ENCODE measurements at regions not wholly inside any gene's neighbourhood (a gene's known extent, or its start where the extent isn't known, plus 50 kb on each side); places are given as distances from the start of the nearest gene placed in this dataset.

- DNase-seq: no peak
- no peaks in the 10 kb centered on the region for H3K36me3 ChIP-seq
- TF ChIP-seq, protein P1, sequence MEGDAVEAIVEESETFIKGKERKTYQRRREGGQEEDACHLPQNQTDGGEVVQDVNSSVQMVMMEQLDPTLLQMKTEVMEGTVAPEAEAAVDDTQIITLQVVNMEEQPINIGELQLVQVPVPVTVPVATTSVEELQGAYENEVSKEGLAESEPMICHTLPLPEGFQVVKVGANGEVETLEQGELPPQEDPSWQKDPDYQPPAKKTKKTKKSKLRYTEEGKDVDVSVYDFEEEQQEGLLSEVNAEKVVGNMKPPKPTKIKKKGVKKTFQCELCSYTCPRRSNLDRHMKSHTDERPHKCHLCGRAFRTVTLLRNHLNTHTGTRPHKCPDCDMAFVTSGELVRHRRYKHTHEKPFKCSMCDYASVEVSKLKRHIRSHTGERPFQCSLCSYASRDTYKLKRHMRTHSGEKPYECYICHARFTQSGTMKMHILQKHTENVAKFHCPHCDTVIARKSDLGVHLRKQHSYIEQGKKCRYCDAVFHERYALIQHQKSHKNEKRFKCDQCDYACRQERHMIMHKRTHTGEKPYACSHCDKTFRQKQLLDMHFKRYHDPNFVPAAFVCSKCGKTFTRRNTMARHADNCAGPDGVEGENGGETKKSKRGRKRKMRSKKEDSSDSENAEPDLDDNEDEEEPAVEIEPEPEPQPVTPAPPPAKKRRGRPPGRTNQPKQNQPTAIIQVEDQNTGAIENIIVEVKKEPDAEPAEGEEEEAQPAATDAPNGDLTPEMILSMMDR (IDR thresholded peaks at IDR 0.05): no peak
- H3K9me3 ChIP-seq: peaks cover 0 to 11% (median 0%) of the 10 kb centered on the region in 3 donors
- H3K27ac ChIP-seq: no peak overlapping the region
- no peaks in the 10 kb centered on the region for H3K27me3 ChIP-seq
- H3K4me1 ChIP-seq: no peaks in the 10 kb centered on the region
- H3K4me3 ChIP-seq: no peak overlapping the region
- intact Hi-C loops (cut with DNase I; ENCODE audit: low total_unique reads): no loop called here
These were observed 79.4 kb downstream of the GTPBP8 start for GRCh38 chr3:113070072-113070640.

- TF ChIP-seq, protein P1 (IDR thresholded peaks at IDR 0.05): no peak
These were observed 79.9 kb downstream of the GTPBP8 start for GRCh38 chr3:113070681-113071113.

GRCh38 chr3:113075588-113075987, 84.8 kb downstream of the GTPBP8 start:
- TF ChIP-seq, protein P1 (IDR thresholded peaks at IDR 0.05): no peak
- no peaks in the 10 kb centered on the region for H3K4me1 ChIP-seq

More at GRCh38 chr3:113070681-113071113, 79.9 kb downstream of the GTPBP8 start:
- H3K36me3 ChIP-seq: no peaks in the 10 kb centered on the region
- no peaks in the 10 kb centered on the region for H3K27me3 ChIP-seq
- no peak overlapping the region for H3K4me3 ChIP-seq
- intact Hi-C loops (cut with DNase I; ENCODE audit: low total_unique reads): no loop called here
- no peak overlapping the region for H3K27ac ChIP-seq
- H3K4me1 ChIP-seq: no peaks in the 10 kb centered on the region
- H3K9me3 ChIP-seq: peaks cover 0 to 11% (median 0%) of the 10 kb centered on the region in 3 donors
- no peak for DNase-seq

GRCh38 chr3:113079218-113079961, 88.6 kb downstream of the GTPBP8 start:
- H3K4me1 ChIP-seq: no peaks in the 10 kb centered on the region
- H3K27ac ChIP-seq: no peak overlapping the region
- H3K27me3 ChIP-seq: no peaks in the 10 kb centered on the region
- H3K9me3 ChIP-seq: no peaks in the 10 kb centered on the region
- intact Hi-C loops (cut with DNase I; ENCODE audit: low total_unique reads): no loop called here
- TF ChIP-seq, protein P1 (IDR thresholded peaks at IDR 0.05): no peak
- H3K36me3 ChIP-seq: no peaks in the 10 kb centered on the region
- no peak for DNase-seq
- no peak overlapping the region for H3K4me3 ChIP-seq

More at GRCh38 chr3:113075588-113075987, 84.8 kb downstream of the GTPBP8 start:
- Histone ChIP-seq H3K4me3 (no peak overlapping the region), H3K9me3 (no peaks in the 10 kb centered on the region), H3K27ac (no peak overlapping the region), H3K36me3 (no peaks in the 10 kb centered on the region), H3K27me3 (no peaks in the 10 kb centered on the region)
- intact Hi-C loops (cut with DNase I; ENCODE audit: low total_unique reads): no loop called here
- no peak for DNase-seq

GRCh38 chr3:113084777-113085176, 94.0 kb downstream of the GTPBP8 start:
- no peaks in the 10 kb centered on the region for H3K36me3 ChIP-seq
- intact Hi-C loops (cut with DNase I; ENCODE audit: low total_unique reads): no loop called here
- H3K27me3 ChIP-seq: no peaks in the 10 kb centered on the region
- no peaks in the 10 kb centered on the region for H3K9me3 ChIP-seq
- no peaks in the 10 kb centered on the region for H3K4me1 ChIP-seq
- TF ChIP-seq, protein P1 (IDR thresholded peaks at IDR 0.05): no peak
- no peak for DNase-seq
- H3K27ac ChIP-seq: no peak overlapping the region
- no peak overlapping the region for H3K4me3 ChIP-seq

All from tibial artery (tissue), 4 donors.